K562 (cell line): ENCODE measurements at regions not wholly inside any gene's neighbourhood (a gene's known extent, or its start where the extent isn't known, plus 50 kb on each side); places are given as distances from the start of the nearest gene placed in this dataset.

ENCODE experiments used
- KLF6 ChIP-seq: fragments of 250-450 bp; sonication (Bioruptor Pico); IDR thresholded peaks from 2 replicates; pipeline ENCODE4 v1.4.0; 2020; ENCODE audit warnings: mild to moderate bottlenecking, moderate library complexity, borderline replicate concordance
- POLR2AphosphoS5 ChIP-seq: IDR thresholded peaks from 2 replicates; pipeline ENCODE4 v1.6.1; 2011; ENCODE audit warnings: mild to moderate bottlenecking, low read depth, low read length, moderate library complexity; ENCODE audit not compliant: control insufficient read depth, insufficient read depth
- TEAD4 ChIP-seq, 2 experiments: sonication (generic) in 1 of 2; formaldehyde crosslinking in 1 of 2; IDR thresholded peaks; 2 replicates each; pipeline versions ENCODE4 v1.6.1 to v1.8.0; 2012 to 2022; ENCODE audit warnings: borderline replicate concordance in 1 of 2, inconsistent platforms in 1 of 2, low read length in 1 of 2, mild to moderate bottlenecking in 1 of 2, missing genetic modification reagents in 1 of 2
- TF ChIP-seq, protein P1 (sequence below): sonication (generic); formaldehyde crosslinking; IDR thresholded peaks from 2 replicates; pipeline ENCODE4 v1.9.0; 2022; ENCODE audit warnings: mild to moderate bottlenecking, missing genetic modification reagents

DNA sequence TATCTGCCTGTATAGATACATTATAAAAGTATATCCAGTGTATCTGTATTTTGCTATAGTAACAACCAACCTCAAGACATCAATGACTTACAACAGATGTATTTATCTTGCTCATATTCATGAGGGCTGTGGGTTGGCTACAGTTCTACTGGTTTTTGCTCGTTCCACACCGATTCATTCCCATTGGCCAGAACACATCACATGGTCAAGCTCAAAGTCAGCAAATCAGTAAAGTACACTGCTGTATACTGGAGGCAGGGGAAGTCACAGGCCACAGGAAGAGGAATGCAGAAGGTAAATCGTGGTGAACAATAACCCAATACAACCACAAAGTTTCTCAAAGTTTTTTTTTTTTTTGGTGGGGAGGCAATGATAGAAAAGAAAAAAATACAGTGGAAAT lies 180.0 kb upstream of the CDKN3 start:
- TF ChIP-seq KLF6 (CRISPR knock-in tag) (no peak), POLR2AphosphoS5 (no peak), TEAD4 (IDR thresholded peaks at IDR 0.05; ENCODE audit: low read length) (no peak), TEAD4 (CRISPR knock-in tag; IDR thresholded peaks at IDR 0.05; ENCODE audit: borderline replicate concordance) (no peak)
- TF ChIP-seq, protein P1, sequence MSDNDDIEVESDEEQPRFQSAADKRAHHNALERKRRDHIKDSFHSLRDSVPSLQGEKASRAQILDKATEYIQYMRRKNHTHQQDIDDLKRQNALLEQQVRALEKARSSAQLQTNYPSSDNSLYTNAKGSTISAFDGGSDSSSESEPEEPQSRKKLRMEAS (CRISPR knock-in tag): no peak
